Ectodermal cell (in vitro differentiated cells): ENCODE measurements at regions not wholly inside any gene's neighbourhood (a gene's known extent, or its start where the extent isn't known, plus 50 kb on each side); places are given as distances from the start of the nearest gene placed in this dataset.

ENCODE experiments used
- H3K27ac ChIP-seq: 2 replicates; pipeline ENCODE4 v1.7.0; 2013; ENCODE audit warnings: mild to moderate bottlenecking, low read depth, low read length; ENCODE audit not compliant: insufficient read depth, poor library complexity, severe bottlenecking
- H3K27me3 ChIP-seq: 2 replicates; pipeline ENCODE4 v1.7.0; 2013; ENCODE audit warnings: mild to moderate bottlenecking, low read length; ENCODE audit not compliant: insufficient read depth, control insufficient read depth, poor library complexity, severe bottlenecking
- H3K36me3 ChIP-seq: one replicate; pipeline ENCODE4 v1.7.0; 2013; ENCODE audit warnings: low read length; ENCODE audit not compliant: control insufficient read depth, insufficient read depth
- H3K4me1 ChIP-seq: one replicate; pipeline ENCODE4 v1.7.0; 2013; ENCODE audit warnings: low read length; ENCODE audit not compliant: control insufficient read depth, insufficient read depth
- H3K4me3 ChIP-seq: 2 replicates; pipeline ENCODE4 v1.7.0; 2013; ENCODE audit warnings: low read depth, low read length, control low read depth; ENCODE audit not compliant: insufficient read depth
- H3K9me3 ChIP-seq: 2 replicates; pipeline ENCODE4 v1.7.0; 2013; ENCODE audit warnings: mild to moderate bottlenecking, low read length, moderate library complexity; ENCODE audit not compliant: control insufficient read depth
- WGBS, 2 experiments: methylation state at CpG; one replicate each; pipeline ENCODE4 v1.1.7; 2013; ENCODE audit warnings: missing lambda C conversion rate in 2 of 2; 5-methylcytosine and 5-hydroxymethylcytosine counted together

GRCh38 chr6:28775052-28775376 is 148.8 kb downstream of the TRIM27 start:
- peaks cover 100% of the 10 kb centered on the region for H3K27me3 ChIP-seq
- no peaks in the 10 kb centered on the region for H3K9me3 ChIP-seq
- H3K27ac ChIP-seq = no peak overlapping the region
- peaks cover 6% of the 10 kb centered on the region for H3K4me1 ChIP-seq
- no peak overlapping the region for H3K4me3 ChIP-seq
- H3K36me3 ChIP-seq = no peaks in the 10 kb centered on the region
- WGBS, 2 experiments = 1 to 3% methylated on average over 11 to 12 of the region's 12 CpGs

GRCh38 chr6:28775405-28776129 is 148.2 kb downstream of the TRIM27 start:
- Histone ChIP-seq H3K36me3 (no peaks in the 10 kb centered on the region), H3K27me3 (peaks cover 100% of the 10 kb centered on the region), H3K4me3 (peak overlapping the region; percentile 21), H3K27ac (no peak overlapping the region), H3K4me1 (peaks cover 6% of the 10 kb centered on the region), H3K9me3 (no peaks in the 10 kb centered on the region)
- WGBS, 2 experiments = 0% methylated on average over 39 of the region's 39 CpGs

GRCh38 chr6:28776269-28777146 is 147.3 kb downstream of the TRIM27 start:
- Histone ChIP-seq H3K4me1 (peaks cover 6% of the 10 kb centered on the region), H3K36me3 (no peaks in the 10 kb centered on the region), H3K9me3 (no peaks in the 10 kb centered on the region), H3K27ac (no peak overlapping the region), H3K27me3 (peaks cover 98% of the 10 kb centered on the region), H3K4me3 (peak overlapping the region; percentile 21)
- WGBS, 2 experiments = 1% methylated on average over 17 of the region's 17 CpGs

GRCh38 chr6:28777147-28777461 is 146.7 kb downstream of the TRIM27 start:
- peaks cover 98% of the 10 kb centered on the region for H3K27me3 ChIP-seq
- no peaks in the 10 kb centered on the region for H3K36me3 ChIP-seq
- no peak overlapping the region for H3K27ac ChIP-seq
- WGBS, 2 experiments = 7 to 9% methylated on average over 4 of the region's 4 CpGs
- H3K9me3 ChIP-seq = no peaks in the 10 kb centered on the region
- H3K4me1 ChIP-seq = peaks cover 6% of the 10 kb centered on the region
- peak overlapping the region; percentile 21 for H3K4me3 ChIP-seq

GRCh38 chr6:28782113-28782673 is 141.6 kb downstream of the TRIM27 start:
- no peaks in the 10 kb centered on the region for H3K4me1 ChIP-seq
- H3K4me3 ChIP-seq = no peak overlapping the region
- H3K36me3 ChIP-seq = no peaks in the 10 kb centered on the region
- H3K27me3 ChIP-seq = peaks cover 98% of the 10 kb centered on the region
- no peaks in the 10 kb centered on the region for H3K9me3 ChIP-seq
- no peak overlapping the region for H3K27ac ChIP-seq
- 82 to 91% methylated on average over 4 to 5 of the region's 5 CpGs for WGBS, 2 experiments

GRCh38 chr6:28785962-28786679 is 137.7 kb downstream of the TRIM27 start:
- H3K9me3 ChIP-seq = no peaks in the 10 kb centered on the region
- 38 to 48% methylated on average over 30 of the region's 30 CpGs for whole genome bisulfite sequencing, 2 experiments
- no peak overlapping the region for H3K27ac ChIP-seq

GRCh38 chr6:28789553-28790083 is 134.2 kb downstream of the TRIM27 start:
- peaks cover 98% of the 10 kb centered on the region for H3K27me3 ChIP-seq
- H3K27ac ChIP-seq = no peak overlapping the region
- WGBS, 2 experiments = 7 to 10% methylated on average over 20 of the region's 20 CpGs
- H3K9me3 ChIP-seq = no peaks in the 10 kb centered on the region
- no peaks in the 10 kb centered on the region for H3K36me3 ChIP-seq
- H3K4me1 ChIP-seq = peaks cover 6% of the 10 kb centered on the region
- peak overlapping the region; percentile 57 for H3K4me3 ChIP-seq

More at GRCh38 chr6:28785962-28786679, 137.7 kb downstream of the TRIM27 start:
- H3K27me3 ChIP-seq = peaks cover 100% of the 10 kb centered on the region
- H3K36me3 ChIP-seq = no peaks in the 10 kb centered on the region
- no peak overlapping the region for H3K4me3 ChIP-seq
- no peaks in the 10 kb centered on the region for H3K4me1 ChIP-seq

- Histone ChIP-seq H3K4me1 (peaks cover 9% of the 10 kb centered on the region), H3K9me3 (no peaks in the 10 kb centered on the region), H3K27ac (no peak overlapping the region), H3K4me3 (no peak overlapping the region), H3K27me3 (peaks cover 97% of the 10 kb centered on the region), H3K36me3 (no peaks in the 10 kb centered on the region)
- WGBS, 2 experiments = 55 to 56% methylated on average over 6 of the region's 6 CpGs
Observed at GRCh38 chr6:28791002-28791383, 132.8 kb downstream of the TRIM27 start.

- H3K4me3 ChIP-seq = peak overlapping the region; percentile 47
- H3K27ac ChIP-seq = no peak overlapping the region
- no peaks in the 10 kb centered on the region for H3K36me3 ChIP-seq
- no peaks in the 10 kb centered on the region for H3K9me3 ChIP-seq
- 2 to 3% methylated on average over 35 of the region's 35 CpGs for WGBS, 2 experiments
- peaks cover 9% of the 10 kb centered on the region for H3K4me1 ChIP-seq
- H3K27me3 ChIP-seq = peaks cover 66% of the 10 kb centered on the region
Observed at GRCh38 chr6:28794175-28795002, 129.4 kb downstream of the TRIM27 start.
